Prostate gland (tissue), 2 donors: ENCODE measurements at regions not wholly inside any gene's neighbourhood (a gene's known extent, or its start where the extent isn't known, plus 50 kb on each side); places are given as distances from the start of the nearest gene placed in this dataset.
"Not testable (repeated sequence)": the region's sequence is repeated elsewhere in the genome, so short reads cannot be mapped to it uniquely, and the experiment has no call there.

Source experiments
- DNase-seq: peaks from one replicate; pipeline ENCODE4 v3.0.0-alpha.2; 2019; ENCODE audit warnings: low spot score
- H3K27ac ChIP-seq, 2 donors: fragments of 200-600 bp; sonication (generic); 2 replicates each; pipeline ENCODE4 v1.5.1; 2017 to 2019
- H3K27me3 ChIP-seq: fragments of 200-600 bp; sonication (generic); replicated peaks from 2 replicates; pipeline ENCODE4 v1.5.1; 2019; ENCODE audit not compliant: insufficient read depth
- H3K36me3 ChIP-seq, 2 donors: fragments of 200-600 bp; sonication (generic); 1 replicate in 1 of 2; 2 replicates in 1 of 2; pipeline versions ENCODE4 v1.5.1 to v1.8.1; 2017 to 2019
- H3K4me1 ChIP-seq: fragments of 200-600 bp; sonication (generic); replicated peaks from 2 replicates; pipeline ENCODE4 v1.5.1; 2019
- H3K4me3 ChIP-seq, 2 donors: fragments of 200-600 bp; sonication (generic); 2 replicates each; pipeline ENCODE4 v1.5.1; 2017 to 2019
- H3K9me3 ChIP-seq: fragments of 200-600 bp; sonication (generic); 2 replicates; pipeline ENCODE4 v1.5.1; 2017
- POLR2A ChIP-seq: fragments of 450-650 bp; IDR thresholded peaks from one replicate; pipeline ENCODE4 v1.6.1; 2016; ENCODE audit warnings: antibody characterized with exemption, mild to moderate bottlenecking
- POLR2AphosphoS5 ChIP-seq: sonication (generic); formaldehyde crosslinking; IDR thresholded peaks from one replicate; pipeline ENCODE4 v1.6.1; 2017; ENCODE audit warnings: antibody characterized with exemption
- WGBS: methylation state at CpG from one replicate; pipeline ENCODE4 v1.1.5; 2018; 5-methylcytosine and 5-hydroxymethylcytosine counted together
- intact Hi-C: fragments of 100-400 bp; cut with DNase I; formaldehyde crosslinking; loops from one replicate; pipeline ENCODE4 v1.14.2; 2022
- TF ChIP-seq, protein P1 (sequence below), 4 experiments: fragments of 200-600 bp in 2 of 4; fragments of 450-650 bp in 2 of 4; sonication (generic) in 2 of 4; IDR thresholded peaks; 1 replicate in 3 of 4; 2 replicates in 1 of 4; pipeline ENCODE4 v1.5.1; 2016 to 2019; ENCODE audit warnings: antibody characterized with exemption in 4 of 4, mild to moderate bottlenecking in 2 of 4, moderate library complexity in 2 of 4

DNA sequence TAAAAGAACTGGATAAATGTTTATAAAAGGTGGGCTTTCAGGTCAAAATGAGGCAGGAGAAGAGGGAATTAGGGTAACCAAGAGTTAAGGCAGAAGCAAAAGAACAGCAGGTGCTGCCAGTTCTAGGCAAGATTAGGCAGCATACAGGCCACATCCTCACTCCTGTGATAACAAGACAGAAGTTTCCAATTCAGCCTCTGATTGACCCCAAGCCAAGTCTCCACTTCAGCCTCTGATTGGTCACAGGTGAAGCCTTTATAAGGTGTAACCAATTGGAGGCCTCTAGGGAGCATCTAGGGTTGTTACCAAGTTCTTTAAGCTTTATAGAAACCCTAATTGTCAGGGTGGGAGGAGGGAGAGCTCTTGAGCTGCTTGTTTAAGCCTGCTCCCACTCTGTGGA is 160.8 kb downstream of the MATN1 start:
- no peak overlapping the region for H3K27ac ChIP-seq
- DNase-seq = no peak
- H3K9me3 ChIP-seq = no peaks in the 10 kb centered on the region
- no peaks in the 10 kb centered on the region for H3K27me3 ChIP-seq
- intact Hi-C loops = no loop called here
- no peaks in the 10 kb centered on the region for H3K4me1 ChIP-seq
- no peak overlapping the region for H3K4me3 ChIP-seq
- H3K36me3 ChIP-seq = no peaks in the 10 kb centered on the region
- TF ChIP-seq POLR2AphosphoS5 = no peak
- TF ChIP-seq, protein P1, sequence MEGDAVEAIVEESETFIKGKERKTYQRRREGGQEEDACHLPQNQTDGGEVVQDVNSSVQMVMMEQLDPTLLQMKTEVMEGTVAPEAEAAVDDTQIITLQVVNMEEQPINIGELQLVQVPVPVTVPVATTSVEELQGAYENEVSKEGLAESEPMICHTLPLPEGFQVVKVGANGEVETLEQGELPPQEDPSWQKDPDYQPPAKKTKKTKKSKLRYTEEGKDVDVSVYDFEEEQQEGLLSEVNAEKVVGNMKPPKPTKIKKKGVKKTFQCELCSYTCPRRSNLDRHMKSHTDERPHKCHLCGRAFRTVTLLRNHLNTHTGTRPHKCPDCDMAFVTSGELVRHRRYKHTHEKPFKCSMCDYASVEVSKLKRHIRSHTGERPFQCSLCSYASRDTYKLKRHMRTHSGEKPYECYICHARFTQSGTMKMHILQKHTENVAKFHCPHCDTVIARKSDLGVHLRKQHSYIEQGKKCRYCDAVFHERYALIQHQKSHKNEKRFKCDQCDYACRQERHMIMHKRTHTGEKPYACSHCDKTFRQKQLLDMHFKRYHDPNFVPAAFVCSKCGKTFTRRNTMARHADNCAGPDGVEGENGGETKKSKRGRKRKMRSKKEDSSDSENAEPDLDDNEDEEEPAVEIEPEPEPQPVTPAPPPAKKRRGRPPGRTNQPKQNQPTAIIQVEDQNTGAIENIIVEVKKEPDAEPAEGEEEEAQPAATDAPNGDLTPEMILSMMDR (IDR thresholded peaks at IDR 0.05) = no peak
- no peak for TF ChIP-seq POLR2A

DNA sequence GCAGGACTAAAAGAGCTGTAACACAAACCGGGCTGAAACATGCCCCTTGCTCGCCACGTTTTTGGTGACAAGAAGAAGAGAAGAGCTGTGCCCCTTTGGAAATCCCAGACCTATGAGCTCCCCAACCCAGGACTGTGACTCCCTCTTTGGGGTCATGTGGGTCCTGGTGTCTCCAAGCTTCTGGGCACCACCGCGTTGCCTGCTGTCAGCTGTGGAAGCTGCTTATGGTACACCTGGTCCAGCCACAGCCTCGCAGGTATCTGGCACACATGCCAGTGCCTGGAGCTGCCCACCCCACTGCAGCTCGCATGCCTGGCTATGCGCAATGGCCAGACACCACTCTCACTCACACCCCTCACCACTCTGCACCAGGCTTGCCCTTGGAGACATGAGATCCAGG is 171.8 kb downstream of the MATN1 start:
- intact Hi-C loops = no loop called here

DNA sequence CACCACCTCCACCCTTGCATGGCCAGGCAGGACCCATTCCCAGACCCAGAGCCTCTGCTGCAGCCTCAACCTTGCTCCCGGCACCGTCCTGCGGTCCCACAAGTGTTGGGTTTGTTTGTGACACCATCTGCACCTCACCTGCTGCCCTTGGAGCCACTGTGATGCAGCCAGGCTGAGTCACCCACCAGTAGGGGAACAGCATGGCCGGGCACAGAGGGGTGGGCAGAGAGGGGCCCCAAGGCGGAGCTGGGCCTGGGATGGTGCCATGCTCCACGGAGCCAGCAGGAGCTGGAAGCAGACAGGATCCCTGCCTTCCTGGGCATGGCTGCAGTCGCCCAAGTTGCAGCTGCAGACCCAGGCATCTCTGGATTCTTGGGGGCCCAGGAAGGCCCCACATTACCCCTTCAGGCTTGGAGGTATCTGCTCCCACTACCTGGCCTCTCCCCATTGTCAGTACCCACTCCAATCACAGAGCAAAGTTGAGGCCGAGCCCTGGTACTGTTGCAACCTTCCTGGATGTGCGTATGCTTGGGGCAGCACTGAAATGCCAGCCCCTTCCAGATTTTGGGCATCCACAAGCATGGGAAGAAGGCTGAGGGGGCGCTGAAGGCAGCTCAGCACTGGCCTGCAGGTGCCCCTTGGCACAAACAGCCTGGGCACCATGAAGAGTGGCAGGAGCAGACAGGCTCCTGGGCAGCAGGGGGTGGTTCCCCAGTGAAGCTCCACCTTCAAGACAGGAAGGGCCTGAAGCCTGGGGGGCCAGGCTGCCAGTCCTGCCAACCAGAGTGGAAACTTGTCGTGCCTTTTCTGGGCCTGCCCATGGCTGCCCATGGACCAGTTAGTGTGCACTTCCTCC is 172.8 kb downstream of the MATN1 start:
- intact Hi-C loops = no loop called here

More for the DNA sequence above, 171.8 kb downstream of the MATN1 start:
- no peak for TF ChIP-seq POLR2A
- TF ChIP-seq, protein P1 (IDR thresholded peaks at IDR 0.05) = no peak
- TF ChIP-seq POLR2AphosphoS5 = no peak
- H3K4me3 ChIP-seq = no peak overlapping the region
- H3K4me1 ChIP-seq = no peaks in the 10 kb centered on the region
- no peaks in the 10 kb centered on the region for H3K27me3 ChIP-seq
- no peak overlapping the region for H3K27ac ChIP-seq
- no peaks in the 10 kb centered on the region for H3K36me3 ChIP-seq
- WGBS = 84% methylated on average over 8 of the region's 8 CpGs
- no peak for DNase-seq
- H3K9me3 ChIP-seq = no peaks in the 10 kb centered on the region

GRCh38 chr1:30549872-30550271 is 173.5 kb downstream of the MATN1 start:
- H3K27me3 ChIP-seq, H3K4me3 ChIP-seq, DNase-seq, intact Hi-C loops, H3K9me3 ChIP-seq, H3K36me3 ChIP-seq, H3K27ac ChIP-seq, H3K4me1 ChIP-seq: not testable (repeated sequence)
- 88% methylated on average over 1 of the region's 1 CpG for WGBS

More for the DNA sequence above, 172.8 kb downstream of the MATN1 start:
- Histone ChIP-seq H3K4me1 (no peaks in the 10 kb centered on the region), H3K27me3 (no peaks in the 10 kb centered on the region), H3K36me3 (no peaks in the 10 kb centered on the region), H3K4me3 (no peak overlapping the region), H3K9me3 (no peaks in the 10 kb centered on the region), H3K27ac (no peak overlapping the region)
- TF ChIP-seq POLR2AphosphoS5 (no peak), POLR2A (no peak)
- TF ChIP-seq, protein P1 (IDR thresholded peaks at IDR 0.05) = no peak
- 69% methylated on average over 11 of the region's 11 CpGs for WGBS
- no peak for DNase-seq

- TF ChIP-seq POLR2AphosphoS5 = no peak
- TF ChIP-seq, protein P1 (IDR thresholded peaks at IDR 0.05) = no peak
- TF ChIP-seq POLR2A = no peak
- Histone ChIP-seq H3K4me1 (no peaks in the 10 kb centered on the region), H3K27me3 (no peaks in the 10 kb centered on the region), H3K9me3 (no peaks in the 10 kb centered on the region), H3K27ac (no peak overlapping the region), H3K4me3 (no peak overlapping the region), H3K36me3 (no peaks in the 10 kb centered on the region)
- intact Hi-C loops = no loop called here
- WGBS = 80% methylated on average over 2 of the region's 2 CpGs
- DNase-seq = no peak
Measured at GRCh38 chr1:30548294-30548693, 175.1 kb downstream of the MATN1 start.

DNA sequence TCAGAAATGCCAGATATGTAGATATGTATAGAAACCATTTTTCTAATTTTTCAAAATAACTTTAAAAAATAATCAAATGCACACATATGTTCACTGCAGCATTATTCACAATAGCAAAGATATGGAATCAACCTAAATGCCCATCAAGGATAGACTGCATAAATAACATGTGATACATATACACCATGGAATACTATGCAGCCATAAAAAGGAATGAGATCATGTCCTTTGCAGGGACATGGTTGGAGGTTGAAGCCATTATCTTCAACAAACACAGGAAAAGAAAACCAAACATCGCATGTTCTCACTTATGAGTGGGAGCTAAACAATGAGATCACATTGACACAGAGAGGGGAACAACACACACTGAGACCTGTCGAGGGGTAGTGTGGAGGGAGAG is 176.1 kb downstream of the MATN1 start:
- DNase-seq, H3K4me1 ChIP-seq, H3K9me3 ChIP-seq, intact Hi-C loops, H3K36me3 ChIP-seq, H3K27me3 ChIP-seq, H3K4me3 ChIP-seq, H3K27ac ChIP-seq: not testable (repeated sequence)
- 59% methylated on average over 2 of the region's 2 CpGs for WGBS
